PC-9 (cell line): ENCODE measurements at regions not wholly inside any gene's neighbourhood (a gene's known extent, or its start where the extent isn't known, plus 50 kb on each side); places are given as distances from the start of the nearest gene placed in this dataset.

Source experiments
- CTCF ChIP-seq: fragments of 200-600 bp; sonication (generic); conservative IDR thresholded peaks from 2 replicates; pipeline ENCODE4 v1.6.1; 2017; ENCODE audit warnings: mixed run types, antibody characterized with exemption, mild to moderate bottlenecking, moderate library complexity
- EZH2 ChIP-seq: fragments of 200-600 bp; sonication (generic); IDR thresholded peaks from 2 replicates; pipeline ENCODE4 v1.8.0; 2017; ENCODE audit warnings: antibody characterized with exemption, low read depth

GRCh38 chr4:133474501-133474900 is 325.4 kb downstream of the PCDH10 start:
- TF ChIP-seq EZH2: no peak
- no peak for TF ChIP-seq CTCF
